Mesendoderm (in vitro differentiated cells): ENCODE measurements at regions not wholly inside any gene's neighbourhood (a gene's known extent, or its start where the extent isn't known, plus 50 kb on each side); places are given as distances from the start of the nearest gene placed in this dataset.
A peak's percentile ranks its signal among the peaks of the same experiment; 100 is the strongest.

Source experiments
- DNase-seq: peaks from one replicate; pipeline ENCODE4 v3.0.0; 2013
- H2AK5ac ChIP-seq: 2 replicates; pipeline ENCODE4 v1.6.1; 2013; ENCODE audit warnings: low read length, inconsistent platforms
- H2BK120ac ChIP-seq: 2 replicates; pipeline ENCODE4 v1.6.1; 2013; ENCODE audit warnings: low read depth, mild to moderate bottlenecking, low read length, moderate library complexity, mixed read lengths
- H2BK15ac ChIP-seq: replicated peaks from 2 replicates; pipeline ENCODE4 v1.6.1; 2013; ENCODE audit warnings: low read depth, mild to moderate bottlenecking, moderate library complexity
- H2BK5ac ChIP-seq: 2 replicates; pipeline ENCODE4 v1.6.1; 2013; ENCODE audit warnings: low read length, inconsistent platforms
- H3K18ac ChIP-seq: 2 replicates; pipeline ENCODE4 v1.6.1; 2013; ENCODE audit warnings: mild to moderate bottlenecking, low read length, mixed read lengths
- H3K23ac ChIP-seq: one replicate; pipeline ENCODE4 v1.6.1; 2013; ENCODE audit warnings: low read length
- H3K27ac ChIP-seq: 2 replicates; pipeline ENCODE4 v1.5.1; 2013; ENCODE audit warnings: low read depth, mild to moderate bottlenecking, inconsistent platforms, low read length, moderate library complexity
- H3K27me3 ChIP-seq: 2 replicates; pipeline ENCODE4 v1.6.1; 2013; ENCODE audit warnings: low read length, control low read depth, mild to moderate bottlenecking, inconsistent platforms; ENCODE audit not compliant: insufficient read depth, poor library complexity
- H3K36me3 ChIP-seq: 2 replicates; pipeline ENCODE4 v1.6.1; 2013; ENCODE audit warnings: low read length, inconsistent platforms; ENCODE audit not compliant: control insufficient read depth, insufficient read depth
- H3K4ac ChIP-seq: one replicate; pipeline ENCODE4 v1.6.1; 2013; ENCODE audit warnings: low read depth, mild to moderate bottlenecking, low read length, moderate library complexity
- H3K4me1 ChIP-seq: 2 replicates; pipeline ENCODE4 v1.6.1; 2013; ENCODE audit warnings: low read depth, low read length, inconsistent platforms; ENCODE audit not compliant: control insufficient read depth
- H3K4me2 ChIP-seq: 2 replicates; pipeline ENCODE4 v1.6.1; 2013; ENCODE audit warnings: low read length
- H3K4me3 ChIP-seq: 2 replicates; pipeline ENCODE4 v1.5.1; 2013; ENCODE audit warnings: mild to moderate bottlenecking, low read length
- H3K56ac ChIP-seq: one replicate; pipeline ENCODE4 v1.6.1; 2013; ENCODE audit warnings: low read length
- H3K79me1 ChIP-seq: 2 replicates; pipeline ENCODE4 v1.6.1; 2013; ENCODE audit warnings: low read length, inconsistent platforms
- H3K79me2 ChIP-seq: 2 replicates; pipeline ENCODE4 v1.6.1; 2013; ENCODE audit warnings: mild to moderate bottlenecking, low read length; ENCODE audit not compliant: control insufficient read depth, insufficient read depth
- H3K9ac ChIP-seq: 2 replicates; pipeline ENCODE4 v1.6.1; 2013; ENCODE audit warnings: low read length, inconsistent platforms
- H4K5ac ChIP-seq: one replicate; pipeline ENCODE4 v1.6.1; 2013; ENCODE audit warnings: low read length
- H4K8ac ChIP-seq: one replicate; pipeline ENCODE4 v1.6.1; 2013; ENCODE audit warnings: low read depth, mild to moderate bottlenecking, control low read depth, low read length, moderate library complexity
- WGBS: extraction: QIAGEN DNeasy Blood & Tissue Kit; methylation state at CpG from one replicate; pipeline ENCODE4 v1.1.7; 2013; ENCODE audit warnings: low lambda C conversion rate, missing lambda C conversion rate; ENCODE audit not compliant: insufficient coverage; ENCODE audit errors: extremely low coverage; 5-methylcytosine and 5-hydroxymethylcytosine counted together

DNA sequence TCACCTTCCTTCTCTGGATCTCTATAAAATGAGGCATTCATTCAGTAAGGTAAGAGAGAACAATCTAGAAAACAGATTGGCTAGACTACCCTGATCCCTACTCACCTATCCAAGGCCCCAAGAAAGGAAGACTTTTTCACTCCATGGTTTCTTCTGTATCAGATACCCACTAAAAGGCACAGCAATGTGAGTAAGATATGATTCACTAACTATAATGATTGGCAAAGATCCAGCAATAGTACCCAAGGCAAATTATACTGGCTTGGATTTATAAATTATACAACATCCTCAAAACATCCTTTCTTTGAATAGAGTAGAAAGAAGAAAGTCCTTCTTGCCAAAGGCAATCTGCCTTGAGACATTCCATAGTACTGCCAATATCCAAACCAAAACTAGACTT lies 1432.0 kb upstream of the GOT2 start:
- Histone ChIP-seq H3K4ac (no peak overlapping the region), H3K18ac (no peak overlapping the region), H4K8ac (no peak overlapping the region), H3K79me2 (no peaks in the 10 kb centered on the region), H2BK120ac (no peak overlapping the region), H3K9ac (no peak overlapping the region), H3K27me3 (no peaks in the 10 kb centered on the region), H3K56ac (no peak overlapping the region), H2BK15ac (no peak overlapping the region), H4K5ac (no peak overlapping the region), H3K4me1 (no peaks in the 10 kb centered on the region), H3K27ac (no peak overlapping the region), H3K4me3 (no peak overlapping the region), H2AK5ac (no peak overlapping the region), H3K23ac (no peak overlapping the region), H3K36me3 (no peaks in the 10 kb centered on the region), H3K4me2 (no peak overlapping the region), H3K79me1 (no peaks in the 10 kb centered on the region), H2BK5ac (no peak overlapping the region)
- no peak for DNase-seq

DNA sequence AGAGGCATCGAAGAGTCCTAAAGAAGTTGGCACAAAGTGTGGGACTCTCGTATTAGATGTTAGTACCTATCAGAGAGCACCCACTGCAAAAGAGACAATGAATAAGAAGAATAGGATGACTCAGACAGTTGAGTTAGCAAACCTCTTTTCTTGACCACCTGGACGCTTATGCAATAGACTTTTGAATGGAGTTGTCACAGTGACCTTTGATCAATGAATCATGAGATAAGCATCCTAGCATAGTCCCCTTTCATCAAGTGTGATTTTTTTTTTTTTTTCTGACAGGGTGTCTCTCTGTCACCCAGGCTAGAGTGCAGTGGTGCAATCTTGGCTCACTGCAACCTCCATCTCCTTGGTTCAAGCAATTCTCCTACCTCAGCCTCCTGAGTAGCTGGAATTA lies 1417.9 kb upstream of the GOT2 start:
- Histone ChIP-seq H3K4me2 (no peak overlapping the region), H3K79me2 (no peaks in the 10 kb centered on the region), H4K8ac (no peak overlapping the region), H4K5ac (no peak overlapping the region), H2BK120ac (no peak overlapping the region), H3K9ac (no peak overlapping the region), H3K56ac (no peak overlapping the region), H2BK5ac (no peak overlapping the region), H3K4ac (no peak overlapping the region), H3K79me1 (no peaks in the 10 kb centered on the region), H3K36me3 (no peaks in the 10 kb centered on the region), H3K27ac (no peak overlapping the region), H3K4me1 (no peaks in the 10 kb centered on the region), H3K23ac (no peak overlapping the region), H2BK15ac (no peak overlapping the region), H3K18ac (no peak overlapping the region), H2AK5ac (no peak overlapping the region), H3K27me3 (no peaks in the 10 kb centered on the region), H3K4me3 (no peak overlapping the region)
- DNase-seq: no peak
- no CpG with 5 or more reads among the region's 3 CpGs for WGBS

DNA sequence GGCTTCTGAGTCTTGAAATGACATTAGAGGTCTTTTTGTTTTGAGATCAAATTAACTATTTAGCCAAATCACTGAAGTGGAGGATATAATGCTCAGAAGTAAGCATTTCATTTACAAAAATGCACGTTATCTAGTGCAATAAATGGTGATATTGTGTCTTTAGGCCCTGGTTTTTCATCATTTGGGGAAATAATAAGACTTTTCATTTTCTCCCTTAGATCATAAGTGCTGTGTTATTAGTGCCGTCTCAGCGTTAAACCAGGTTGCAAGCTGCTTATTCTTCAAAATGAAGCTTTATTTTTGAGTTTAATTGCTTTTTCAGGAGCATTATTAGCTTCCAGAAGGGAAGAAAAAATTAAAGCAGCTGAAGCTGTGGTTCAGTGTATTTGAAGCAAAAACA lies 1416.8 kb upstream of the GOT2 start:
- Histone ChIP-seq H3K79me1 (no peaks in the 10 kb centered on the region), H2BK120ac (no peak overlapping the region), H3K27ac (no peak overlapping the region), H3K79me2 (no peaks in the 10 kb centered on the region), H3K4ac (no peak overlapping the region), H3K36me3 (no peaks in the 10 kb centered on the region), H3K27me3 (no peaks in the 10 kb centered on the region), H4K5ac (no peak overlapping the region), H3K4me3 (no peak overlapping the region), H3K4me1 (no peaks in the 10 kb centered on the region), H2AK5ac (no peak overlapping the region), H2BK5ac (no peak overlapping the region), H4K8ac (no peak overlapping the region), H3K4me2 (no peak overlapping the region), H3K56ac (no peak overlapping the region), H3K18ac (no peak overlapping the region), H2BK15ac (no peak overlapping the region), H3K23ac (no peak overlapping the region), H3K9ac (no peak overlapping the region)
- WGBS: no CpG with 5 or more reads among the region's 3 CpGs
- no peak for DNase-seq

DNA sequence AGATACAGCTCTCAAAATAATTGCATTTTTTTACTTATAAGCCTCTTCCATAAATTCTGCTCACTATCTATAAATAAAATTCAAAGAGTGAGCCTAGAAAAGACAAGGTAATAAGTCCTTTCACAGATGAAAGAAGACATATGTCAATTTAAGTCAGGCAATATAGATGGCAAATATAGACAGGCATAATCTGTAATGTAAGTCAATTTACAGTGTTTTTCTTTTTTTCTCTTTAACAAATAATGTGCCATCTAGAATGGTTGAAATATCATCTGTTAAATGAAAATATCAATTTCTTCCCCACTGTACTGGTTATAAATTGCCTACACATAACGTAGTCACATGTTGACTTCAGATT lies 1409.2 kb upstream of the GOT2 start:
- H3K56ac ChIP-seq: no peak overlapping the region
- H4K8ac ChIP-seq: no peak overlapping the region
- no peaks in the 10 kb centered on the region for H3K79me2 ChIP-seq
- no peak overlapping the region for H2AK5ac ChIP-seq
- H3K23ac ChIP-seq: no peak overlapping the region
- no peak overlapping the region for H3K4me3 ChIP-seq
- no peak overlapping the region for H3K9ac ChIP-seq
- no peak for DNase-seq
- WGBS: no CpG with 5 or more reads among the region's 1 CpG
- no peak overlapping the region for H3K4ac ChIP-seq
- H3K4me1 ChIP-seq: no peaks in the 10 kb centered on the region
- no peak overlapping the region for H2BK15ac ChIP-seq
- no peak overlapping the region for H2BK120ac ChIP-seq
- no peaks in the 10 kb centered on the region for H3K36me3 ChIP-seq
- no peak overlapping the region for H3K4me2 ChIP-seq
- H3K18ac ChIP-seq: no peak overlapping the region
- H3K27ac ChIP-seq: no peak overlapping the region
- no peaks in the 10 kb centered on the region for H3K79me1 ChIP-seq
- no peak overlapping the region for H2BK5ac ChIP-seq
- no peaks in the 10 kb centered on the region for H3K27me3 ChIP-seq
- no peak overlapping the region for H4K5ac ChIP-seq

DNA sequence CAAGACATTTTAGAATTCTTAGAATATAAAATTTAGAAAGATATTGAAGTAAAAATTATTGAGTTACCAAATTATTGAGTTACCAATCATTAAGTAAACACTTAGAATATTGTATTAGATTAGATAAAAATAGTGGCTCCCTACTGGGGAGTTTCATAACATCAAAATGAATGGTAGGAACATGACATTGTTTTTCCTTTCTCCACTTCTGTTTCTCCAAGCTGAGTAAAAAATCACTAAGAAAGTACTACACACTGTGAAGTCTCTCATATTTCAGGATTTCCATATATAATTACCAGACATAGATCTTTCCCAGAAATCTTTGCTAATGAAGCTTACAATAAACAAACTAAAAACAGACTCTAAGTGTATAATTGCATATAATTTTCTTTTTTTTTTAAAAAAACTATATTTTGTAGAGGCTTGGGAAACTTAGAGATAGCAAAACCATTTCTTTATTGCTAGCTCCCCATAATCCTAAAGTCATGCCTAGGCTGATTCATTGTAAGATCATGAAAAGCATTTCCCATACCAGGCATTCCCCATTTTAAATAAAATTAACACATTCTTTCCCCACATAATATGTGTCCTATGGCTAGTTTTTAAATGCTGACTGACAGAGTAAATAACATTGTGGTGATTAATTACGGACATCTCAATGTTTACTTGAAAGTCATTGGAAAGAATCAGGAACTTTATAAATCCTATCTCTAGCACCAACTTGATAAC lies 1408.7 kb upstream of the GOT2 start:
- H3K56ac ChIP-seq: no peak overlapping the region
- H2BK120ac ChIP-seq: no peak overlapping the region
- no peak overlapping the region for H3K9ac ChIP-seq
- no peak overlapping the region for H2BK5ac ChIP-seq
- peak; percentile 83 for DNase-seq
- no peak overlapping the region for H3K4ac ChIP-seq
- no peak overlapping the region for H3K18ac ChIP-seq
- H3K79me2 ChIP-seq: no peaks in the 10 kb centered on the region
- no peak overlapping the region for H2AK5ac ChIP-seq
- H3K36me3 ChIP-seq: no peaks in the 10 kb centered on the region
- H3K4me3 ChIP-seq: no peak overlapping the region
- no peaks in the 10 kb centered on the region for H3K27me3 ChIP-seq
- no peak overlapping the region for H3K23ac ChIP-seq
- WGBS: no CpG with 5 or more reads among the region's 1 CpG
- H3K27ac ChIP-seq: no peak overlapping the region
- H4K5ac ChIP-seq: no peak overlapping the region
- no peak overlapping the region for H3K4me2 ChIP-seq
- H3K4me1 ChIP-seq: no peaks in the 10 kb centered on the region
- no peak overlapping the region for H4K8ac ChIP-seq
- no peaks in the 10 kb centered on the region for H3K79me1 ChIP-seq
- H2BK15ac ChIP-seq: no peak overlapping the region

DNA sequence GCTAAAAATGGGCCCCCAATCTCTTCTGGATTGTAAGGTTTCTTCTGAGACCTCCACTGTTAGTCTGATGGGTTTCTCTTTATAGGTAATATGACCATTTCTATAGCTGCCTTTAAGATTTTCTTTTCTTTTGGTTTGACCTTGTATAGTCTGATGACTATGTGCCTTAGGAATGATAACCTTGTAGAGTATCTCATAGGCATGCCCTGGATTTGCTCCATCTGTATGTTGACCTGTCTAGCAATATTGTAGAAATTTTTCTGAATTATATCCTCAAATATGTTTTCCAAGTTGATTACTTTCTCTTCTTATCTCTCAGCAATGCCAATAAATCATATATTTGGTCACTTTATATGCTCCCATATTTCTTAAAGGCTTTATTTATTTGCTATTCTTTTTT lies 1403.8 kb upstream of the GOT2 start:
- Histone ChIP-seq H3K4ac (no peak overlapping the region), H3K56ac (no peak overlapping the region), H3K18ac (no peak overlapping the region), H3K4me2 (no peak overlapping the region), H4K8ac (no peak overlapping the region), H3K23ac (no peak overlapping the region), H3K36me3 (no peaks in the 10 kb centered on the region), H2BK15ac (no peak overlapping the region), H3K79me2 (no peaks in the 10 kb centered on the region), H3K27ac (no peak overlapping the region), H3K4me1 (no peaks in the 10 kb centered on the region), H3K9ac (no peak overlapping the region), H3K27me3 (no peaks in the 10 kb centered on the region), H4K5ac (no peak overlapping the region), H2BK120ac (no peak overlapping the region), H3K4me3 (no peak overlapping the region), H2BK5ac (no peak overlapping the region), H3K79me1 (no peaks in the 10 kb centered on the region), H2AK5ac (no peak overlapping the region)
- DNase-seq: no peak
